ENCODE measurements at regions not wholly inside any gene's neighbourhood (a gene's known extent, or its start where the extent isn't known, plus 50 kb on each side); places are given as distances from the start of the nearest gene placed in this dataset.

DNA sequence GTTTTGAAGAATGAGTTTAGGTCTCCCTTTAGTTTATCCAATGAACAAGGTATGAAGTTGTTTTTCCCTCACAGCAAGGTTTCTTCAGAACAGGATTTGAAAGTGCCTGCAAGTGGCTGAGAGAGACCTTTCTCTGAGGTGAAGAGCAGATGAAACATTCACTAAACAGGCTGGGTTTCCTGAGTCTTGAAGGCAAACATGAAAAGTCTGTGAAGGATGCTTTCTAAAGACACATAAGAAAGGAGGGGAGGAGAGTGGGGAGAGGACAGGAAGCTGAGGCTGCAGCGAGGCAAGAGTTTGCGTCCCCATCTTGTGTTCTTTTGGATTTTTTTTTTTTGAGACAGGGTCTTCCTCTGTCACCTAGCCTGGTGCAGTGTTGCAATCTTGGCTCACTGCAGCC lies 95.7 kb upstream of the SIM2 start:
- no peaks in the 10 kb centered on the region for H3K4me1 Mint-ChIP-seq
- Histone ChIP-seq H3K4me2 (replicated peaks; ENCODE audit: extremely low read depth, low read length, poor library complexity, severe bottlenecking) (no peak overlapping the region), H3K9ac (ENCODE audit: insufficient read depth, low read length, poor library complexity, severe bottlenecking) (no peak overlapping the region), H2AFZ (ENCODE audit: insufficient read depth, low read depth, low read length, poor library complexity, severe bottlenecking) (no peak overlapping the region), H3K4me1 (ENCODE audit: control insufficient read depth in 1 of 2, insufficient read depth in 2 of 2, low read length in 2 of 2) (no peaks in the 10 kb centered on the region), H4K20me1 (ENCODE audit: insufficient read depth, low read length) (no peaks in the 10 kb centered on the region), H3K4me3 (replicated peaks in 1 of 3; ENCODE audit: low read depth in 2 of 3, low read length in 3 of 3) (no peak overlapping the region), H3K36me3 (replicated peaks in 1 of 2; ENCODE audit: control insufficient read depth in 1 of 2, insufficient read depth in 2 of 2, low read length in 2 of 2) (no peaks in the 10 kb centered on the region), H3K9me3 (replicated peaks in 1 of 2; ENCODE audit: control insufficient read depth in 1 of 2, insufficient read depth in 1 of 2, low read length in 2 of 2) (no peaks in the 10 kb centered on the region), H3K27me3 (ENCODE audit: control insufficient read depth in 2 of 2, insufficient read depth in 2 of 2, low read length in 2 of 2) (no peaks in the 10 kb centered on the region), H3K79me2 (ENCODE audit: insufficient read depth, low read length) (no peaks in the 10 kb centered on the region), H3K27ac (ENCODE audit: low read depth in 1 of 2, low read length in 2 of 2) (no peak overlapping the region)
- H3K27ac Mint-ChIP-seq = no peak overlapping the region
- H3K27me3 Mint-ChIP-seq (ENCODE audit: low read depth in 3 of 3) = peaks cover 2 to 10% (median 8%) of the 10 kb centered on the region in 3 donors
- no peak for DNase-seq
- no peak overlapping the region for H3K4me3 Mint-ChIP-seq
- H3K9me3 Mint-ChIP-seq = peaks cover 0 to 2% (median 0%) of the 10 kb centered on the region in 7 donors
- intact Hi-C loops (cut with micrococcal nuclease) = no loop called here
- TF ChIP-seq, protein P1, sequence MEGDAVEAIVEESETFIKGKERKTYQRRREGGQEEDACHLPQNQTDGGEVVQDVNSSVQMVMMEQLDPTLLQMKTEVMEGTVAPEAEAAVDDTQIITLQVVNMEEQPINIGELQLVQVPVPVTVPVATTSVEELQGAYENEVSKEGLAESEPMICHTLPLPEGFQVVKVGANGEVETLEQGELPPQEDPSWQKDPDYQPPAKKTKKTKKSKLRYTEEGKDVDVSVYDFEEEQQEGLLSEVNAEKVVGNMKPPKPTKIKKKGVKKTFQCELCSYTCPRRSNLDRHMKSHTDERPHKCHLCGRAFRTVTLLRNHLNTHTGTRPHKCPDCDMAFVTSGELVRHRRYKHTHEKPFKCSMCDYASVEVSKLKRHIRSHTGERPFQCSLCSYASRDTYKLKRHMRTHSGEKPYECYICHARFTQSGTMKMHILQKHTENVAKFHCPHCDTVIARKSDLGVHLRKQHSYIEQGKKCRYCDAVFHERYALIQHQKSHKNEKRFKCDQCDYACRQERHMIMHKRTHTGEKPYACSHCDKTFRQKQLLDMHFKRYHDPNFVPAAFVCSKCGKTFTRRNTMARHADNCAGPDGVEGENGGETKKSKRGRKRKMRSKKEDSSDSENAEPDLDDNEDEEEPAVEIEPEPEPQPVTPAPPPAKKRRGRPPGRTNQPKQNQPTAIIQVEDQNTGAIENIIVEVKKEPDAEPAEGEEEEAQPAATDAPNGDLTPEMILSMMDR (IDR thresholded peaks at IDR 0.05) = no peak
- no peaks in the 10 kb centered on the region for H3K36me3 Mint-ChIP-seq
- no CpG with 5 or more reads among the region's 2 CpGs for WGBS (ENCODE audit: insufficient coverage)

DNA sequence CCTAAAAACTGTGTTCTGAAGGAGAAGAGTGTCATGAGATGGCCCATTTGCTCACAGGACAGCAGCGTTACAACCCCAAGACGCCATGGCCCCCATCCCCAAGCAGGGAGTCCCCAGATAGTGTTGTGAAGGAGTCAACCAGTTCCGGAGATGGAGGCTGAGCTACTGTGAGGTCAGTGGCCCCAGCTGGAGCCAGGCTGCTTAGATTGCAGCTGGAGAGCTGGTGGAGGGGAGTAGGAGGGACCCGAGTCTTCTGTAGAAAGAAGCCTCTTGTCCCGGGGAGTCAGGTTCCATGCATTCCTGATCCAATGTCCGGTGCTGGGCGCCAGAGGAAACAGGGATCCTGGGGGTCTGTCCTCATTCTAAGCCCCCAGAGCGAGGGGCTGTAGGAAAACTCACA lies 93.5 kb upstream of the SIM2 start:
- 87% methylated on average over 8 of the region's 8 CpGs for WGBS (ENCODE audit: insufficient coverage)
- Mint-ChIP-seq H3K36me3 (no peaks in the 10 kb centered on the region), H3K4me1 (no peaks in the 10 kb centered on the region), H3K4me3 (no peak overlapping the region), H3K27me3 (ENCODE audit: low read depth in 3 of 3) (peaks cover 2 to 10% (median 10%) of the 10 kb centered on the region in 3 donors), H3K27ac (no peak overlapping the region), H3K9me3 (peaks cover 0 to 8% (median 3%) of the 10 kb centered on the region in 7 donors)
- DNase-seq = no peak
- H3K79me2 ChIP-seq (ENCODE audit: insufficient read depth, low read length) = no peaks in the 10 kb centered on the region
- H3K9ac ChIP-seq (ENCODE audit: insufficient read depth, low read length, poor library complexity, severe bottlenecking) = no peak overlapping the region
- intact Hi-C loops (cut with micrococcal nuclease) = no loop called here
- no peaks in the 10 kb centered on the region for H3K36me3 ChIP-seq (replicated peaks in 1 of 2; ENCODE audit: control insufficient read depth in 1 of 2, insufficient read depth in 2 of 2, low read length in 2 of 2)
- no peaks in the 10 kb centered on the region for H4K20me1 ChIP-seq (ENCODE audit: insufficient read depth, low read length)
- no peak overlapping the region for H3K4me2 ChIP-seq (replicated peaks; ENCODE audit: extremely low read depth, low read length, poor library complexity, severe bottlenecking)
- no peaks in the 10 kb centered on the region for H3K4me1 ChIP-seq (ENCODE audit: control insufficient read depth in 1 of 2, insufficient read depth in 2 of 2, low read length in 2 of 2)
- no peak overlapping the region for H3K4me3 ChIP-seq (replicated peaks in 1 of 3; ENCODE audit: low read depth in 2 of 3, low read length in 3 of 3)
- TF ChIP-seq, protein P1 (IDR thresholded peaks at IDR 0.05) = no peak
- H3K27ac ChIP-seq (ENCODE audit: low read depth in 1 of 2, low read length in 2 of 2) = no peak overlapping the region
- no peak overlapping the region for H2AFZ ChIP-seq (ENCODE audit: insufficient read depth, low read depth, low read length, poor library complexity, severe bottlenecking)
- no peaks in the 10 kb centered on the region for H3K9me3 ChIP-seq (replicated peaks in 1 of 2; ENCODE audit: control insufficient read depth in 1 of 2, insufficient read depth in 1 of 2, low read length in 2 of 2)
- no peaks in the 10 kb centered on the region for H3K27me3 ChIP-seq (ENCODE audit: control insufficient read depth in 2 of 2, insufficient read depth in 2 of 2, low read length in 2 of 2)

All from CD14-positive monocyte (primary cell).